ENCODE measurements at regions not wholly inside any gene's neighbourhood (a gene's known extent, or its start where the extent isn't known, plus 50 kb on each side); places are given as distances from the start of the nearest gene placed in this dataset.

- TF ChIP-seq POLR2A (IDR thresholded peaks at IDR 0.05; ENCODE audit: low read length) (no peak), GATA1 (IDR thresholded peaks at IDR 0.05; ENCODE audit: low read depth, low read length) (no peak)
These were observed 85.3 kb upstream of the NFE2L3 start for GRCh38 chr7:26066736-26067135.

All from erythroblast (primary cell).